Left renal cortex interstitium (tissue), 4 donors: ENCODE measurements at regions not wholly inside any gene's neighbourhood (a gene's known extent, or its start where the extent isn't known, plus 50 kb on each side); places are given as distances from the start of the nearest gene placed in this dataset.
A peak's percentile ranks its signal among the peaks of the same experiment; 100 is the strongest.
"Not testable (repeated sequence)": the region's sequence is repeated elsewhere in the genome, so short reads cannot be mapped to it uniquely, and the experiment has no call there.

Experiments used
- DNase-seq, 4 donors: peaks; one replicate each; pipeline ENCODE4 v3.0.0-alpha.2; 2013; ENCODE audit warnings: low read depth in 4 of 4, low spot score in 2 of 4, missing footprints in 1 of 4

DNA sequence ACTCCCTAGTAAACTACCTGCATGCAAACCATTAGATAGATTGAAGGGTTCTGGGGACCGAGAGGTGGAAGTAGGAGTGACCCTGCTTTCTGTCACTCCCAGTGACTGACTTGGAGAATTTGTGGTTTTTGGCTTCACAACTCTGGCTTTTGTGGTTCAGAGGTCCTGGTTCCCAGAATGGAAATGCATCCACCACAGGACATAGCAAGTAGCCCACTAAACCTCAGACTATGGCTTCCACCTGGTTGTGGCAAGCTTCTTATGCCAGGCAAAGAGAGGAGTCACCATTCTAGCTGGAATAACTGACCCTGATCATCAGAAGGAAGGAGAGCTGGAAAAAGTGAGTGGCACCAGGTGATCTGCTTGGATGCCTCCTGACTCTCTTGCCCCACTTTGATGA lies 162.4 kb upstream of the TMEM260 start:
- no peak for DNase-seq

DNA sequence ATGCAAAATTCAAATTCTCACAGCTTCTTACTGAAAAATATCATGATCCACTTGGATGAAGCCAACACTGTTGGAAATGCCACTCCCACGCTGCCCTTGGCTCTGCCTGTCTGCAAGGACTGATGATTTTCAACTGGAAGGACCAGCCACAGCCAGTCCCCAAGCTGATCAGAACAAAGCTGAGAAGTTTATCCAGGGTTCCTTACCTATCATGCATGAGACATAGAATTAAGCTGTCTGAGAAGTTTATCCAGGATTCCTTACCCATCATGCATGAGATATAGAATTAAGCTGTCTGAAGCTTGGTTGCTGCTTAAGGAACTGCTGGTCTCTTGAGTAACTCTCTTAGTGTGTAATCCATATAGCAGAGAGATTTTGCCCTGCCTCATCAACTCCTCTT lies 159.8 kb upstream of the TMEM260 start:
- DNase-seq: no peak

DNA sequence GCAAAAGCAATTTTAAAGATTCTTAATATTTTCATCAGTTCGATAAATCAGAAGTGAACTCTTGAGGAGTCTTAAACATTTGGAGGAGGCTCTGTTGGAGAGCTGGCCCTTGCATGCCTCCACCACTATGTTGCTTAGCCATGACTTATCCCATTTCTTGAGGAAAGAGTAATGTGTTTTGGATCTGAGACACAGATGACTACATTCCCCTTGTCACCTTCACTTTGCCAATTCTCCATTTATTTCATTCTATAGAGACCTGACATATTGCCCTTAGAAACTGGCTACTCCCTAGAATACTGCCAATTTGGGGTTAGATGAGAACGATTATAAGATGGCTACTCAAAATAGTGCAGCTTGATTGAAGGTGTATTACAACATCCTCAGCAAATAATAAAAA lies 157.4 kb upstream of the TMEM260 start:
- DNase-seq: no peak

DNA sequence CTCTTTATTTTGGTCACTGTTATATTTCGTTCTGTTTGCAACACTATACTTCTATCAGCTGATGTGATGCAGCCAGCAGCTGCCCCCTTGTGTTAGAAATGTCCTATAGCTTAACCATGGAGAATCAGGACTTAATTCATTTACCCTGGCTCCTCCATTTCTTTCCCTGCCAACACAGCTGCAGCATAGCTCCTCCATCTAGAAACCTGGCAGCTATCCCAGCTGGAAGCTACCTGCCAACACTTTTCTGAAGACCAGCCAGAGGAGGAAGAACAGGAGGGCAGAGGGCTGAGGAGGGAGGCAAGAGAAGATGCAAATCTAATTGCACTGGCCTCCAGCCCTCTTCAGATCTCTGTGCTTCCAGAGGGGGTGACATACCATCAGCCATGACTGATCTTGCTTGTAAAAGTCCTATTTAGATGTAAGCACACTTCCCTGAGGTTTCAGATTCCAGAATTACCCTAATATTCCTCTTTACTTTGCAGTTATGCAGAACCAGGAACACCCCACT lies 156.8 kb upstream of the TMEM260 start:
- peak in 3 of 4 donors; percentile 37 to 56 (median 55) for DNase-seq

DNA sequence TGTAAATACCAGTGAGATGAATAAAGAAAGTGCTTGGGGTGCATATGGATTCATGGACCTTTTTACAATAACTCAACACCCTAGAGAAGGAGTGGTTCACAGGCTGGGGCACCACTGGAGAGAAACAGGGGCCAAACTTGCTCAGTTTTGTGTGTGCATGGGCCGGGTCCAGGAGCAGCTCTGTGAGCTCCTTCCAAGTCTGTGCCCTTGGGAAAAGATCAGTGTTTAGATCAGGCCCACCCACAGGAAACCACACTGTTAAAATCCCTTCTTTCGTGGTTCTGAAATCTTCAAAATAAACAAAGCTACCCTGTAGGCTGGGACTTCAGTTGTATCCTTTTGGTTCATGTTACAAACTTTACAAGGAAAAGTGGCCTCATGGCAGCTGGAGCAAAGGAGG lies 156.1 kb upstream of the TMEM260 start:
- DNase-seq: no peak

DNA sequence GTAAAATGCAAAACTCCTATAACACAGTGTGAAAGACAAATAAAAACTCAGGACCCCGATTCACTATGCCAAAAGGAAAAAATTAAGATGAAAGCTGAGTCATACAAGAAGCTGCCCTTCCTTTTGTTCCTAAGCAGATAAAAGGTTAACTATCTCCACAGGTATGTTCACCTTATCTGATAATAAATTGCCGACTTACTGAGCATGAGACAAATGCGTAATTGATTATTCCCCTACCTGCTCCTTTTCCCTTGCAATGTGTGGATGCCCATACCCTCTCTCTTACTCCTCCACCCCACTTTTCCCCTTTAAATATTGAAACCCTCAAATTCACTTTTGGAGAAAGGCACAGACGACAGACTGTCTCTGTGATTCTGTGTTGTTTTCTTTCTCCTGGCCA lies 148.6 kb upstream of the TMEM260 start:
- no peak for DNase-seq

DNA sequence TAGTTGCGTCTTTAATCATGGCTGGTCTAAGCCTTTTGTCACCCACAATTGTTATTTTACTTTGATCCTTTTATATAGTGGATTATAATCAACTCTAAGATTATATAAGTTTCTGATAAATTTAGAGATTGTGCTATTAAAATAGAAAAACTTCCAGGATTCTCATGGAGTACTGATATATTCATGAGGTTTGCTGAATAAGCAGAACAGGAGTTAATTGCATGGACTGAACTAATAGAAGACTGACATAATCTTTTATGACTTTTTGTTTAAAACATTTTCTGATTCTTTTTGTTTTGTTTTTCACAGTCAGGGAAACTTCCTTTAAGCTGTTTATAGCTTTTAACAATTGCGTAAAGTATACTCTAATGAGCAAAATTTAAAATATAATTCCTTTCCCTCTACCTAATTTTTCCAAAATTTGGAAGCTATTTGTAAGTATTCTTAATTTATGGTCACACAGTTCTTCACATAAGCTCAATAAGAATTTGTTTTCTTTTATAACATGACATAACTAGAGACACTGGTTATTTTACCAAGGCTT lies 129.9 kb upstream of the TMEM260 start:
- DNase-seq: no peak

DNA sequence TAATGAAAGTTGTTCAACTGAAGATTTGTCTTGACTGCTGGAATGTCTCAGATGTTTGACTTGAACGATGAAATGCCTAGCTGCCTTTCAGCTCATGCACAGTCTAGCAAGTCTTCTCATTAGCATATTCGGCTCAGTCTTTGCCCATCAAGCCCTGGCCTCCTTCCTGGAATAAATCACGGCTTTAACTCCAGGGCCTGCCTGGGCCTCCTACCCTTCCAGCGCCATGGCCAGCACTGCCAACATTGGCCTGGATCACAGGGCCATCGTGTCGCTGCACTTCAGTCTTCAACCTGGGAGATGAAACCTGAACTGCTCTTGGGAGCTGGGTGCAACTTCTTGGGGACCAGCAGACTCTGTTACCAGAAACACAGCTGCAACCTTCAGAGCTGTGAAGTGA lies 126.7 kb upstream of the TMEM260 start:
- DNase-seq: no peak

DNA sequence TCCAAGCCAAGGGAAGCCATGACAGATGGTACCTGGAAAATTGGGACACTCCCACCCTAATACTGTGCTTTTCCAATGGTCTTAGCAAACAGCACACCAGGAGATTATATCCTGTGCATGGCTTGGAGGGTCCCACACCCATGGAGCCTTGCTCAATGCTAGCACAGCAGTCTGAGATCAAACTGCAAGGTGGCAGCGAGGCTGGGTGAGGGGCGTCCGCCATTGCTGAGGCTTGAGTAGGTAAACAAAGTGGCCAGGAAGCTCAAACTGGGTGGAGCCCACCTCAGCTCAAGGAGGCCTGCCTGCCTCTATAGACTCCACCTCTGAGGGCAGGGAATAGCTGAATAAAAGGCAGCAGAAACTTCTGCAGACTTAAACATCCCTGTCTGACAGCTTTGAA lies 124.9 kb upstream of the TMEM260 start:
- not testable (repeated sequence) for DNase-seq

DNA sequence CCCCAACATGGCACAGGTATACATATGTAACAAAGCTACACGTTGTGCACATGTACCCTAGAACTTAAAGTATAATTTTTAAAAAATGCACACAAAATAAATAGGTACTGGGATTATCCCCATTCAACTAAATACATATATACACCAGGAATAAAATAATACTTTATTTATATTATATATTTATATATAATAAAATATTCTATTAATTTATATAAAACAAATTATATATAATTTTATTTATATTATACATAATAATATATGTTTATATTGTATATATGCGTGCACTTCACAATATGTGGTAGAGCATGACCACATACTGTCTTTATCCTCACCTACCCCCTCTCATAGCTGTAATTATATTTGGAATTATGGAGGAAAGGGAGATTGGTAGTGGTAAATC lies 119.1 kb upstream of the TMEM260 start:
- DNase-seq: no peak

DNA sequence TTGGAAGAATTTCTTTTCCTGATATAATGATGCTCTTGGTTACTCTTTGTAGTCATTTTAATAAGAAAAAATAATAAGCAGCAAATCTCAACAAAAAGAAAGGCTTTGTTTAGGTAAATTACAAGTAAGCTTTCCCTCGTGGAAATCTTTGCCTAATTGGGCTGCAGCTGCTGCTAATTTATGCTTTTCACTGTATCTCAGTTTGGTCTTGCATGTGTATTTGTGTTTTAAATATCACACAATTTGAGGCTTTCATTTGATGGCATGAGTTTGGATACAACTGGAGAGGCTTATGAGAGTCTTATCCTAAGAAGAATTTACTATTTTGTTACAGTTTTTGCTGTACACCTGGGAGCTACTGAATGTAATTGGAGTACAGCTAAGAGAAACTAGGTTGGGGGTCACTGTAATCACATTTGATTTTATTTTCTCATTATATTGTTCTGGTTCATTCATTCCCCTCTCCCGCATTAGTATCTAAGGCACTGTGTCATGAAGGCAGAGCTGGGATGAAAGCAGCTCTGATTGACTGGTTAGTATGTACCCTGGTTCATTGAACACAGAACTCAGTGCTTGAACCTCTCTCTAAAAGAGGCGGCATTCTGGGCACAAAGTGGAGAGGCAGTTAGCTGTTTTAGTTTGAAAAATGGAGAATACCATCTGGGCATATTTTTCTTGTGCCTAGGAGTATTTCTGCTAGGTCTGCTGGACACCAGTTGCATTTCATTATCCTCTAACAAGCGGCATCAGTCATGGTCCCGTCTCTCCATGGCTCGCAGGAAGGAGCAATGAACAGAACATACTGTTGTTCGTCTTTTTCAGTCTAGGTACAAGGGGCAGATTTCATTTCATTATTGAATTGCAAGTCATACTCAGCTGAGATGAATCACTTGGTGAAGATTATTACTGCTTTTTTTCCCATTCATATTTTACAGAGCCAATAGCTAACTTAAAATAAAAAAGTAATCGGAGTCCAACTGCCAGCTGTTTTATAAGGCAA lies 118.0 kb upstream of the TMEM260 start:
- DNase-seq: no peak

DNA sequence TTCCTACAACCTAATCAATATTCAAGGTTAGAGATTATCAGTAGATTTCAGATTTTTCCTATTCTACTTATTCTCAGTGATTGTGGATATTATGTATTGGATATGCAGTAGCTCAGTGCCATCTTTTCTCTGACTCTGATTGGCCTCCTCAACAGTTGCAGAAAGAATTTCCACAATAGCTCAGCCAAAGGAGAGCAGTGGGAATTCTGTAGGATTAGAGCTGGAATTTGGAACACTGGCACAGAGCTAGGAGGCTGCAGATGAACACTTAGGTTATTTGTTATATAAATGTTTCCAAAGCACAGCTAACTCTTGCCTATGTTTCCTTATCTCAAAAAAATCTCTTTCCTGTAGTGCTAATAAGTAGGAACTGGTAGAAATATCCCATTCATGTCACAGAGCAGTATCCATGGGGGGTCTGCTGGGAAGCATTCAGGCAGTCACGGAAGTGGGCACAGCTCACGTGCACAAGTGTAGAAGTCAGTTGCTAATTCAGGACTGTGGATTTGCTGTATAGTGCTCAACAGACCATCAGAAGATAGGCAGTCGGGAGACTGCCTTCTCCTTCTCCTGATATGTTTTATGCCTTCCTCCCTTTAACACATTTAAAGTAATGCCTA lies 116.2 kb upstream of the TMEM260 start:
- DNase-seq: no peak

DNA sequence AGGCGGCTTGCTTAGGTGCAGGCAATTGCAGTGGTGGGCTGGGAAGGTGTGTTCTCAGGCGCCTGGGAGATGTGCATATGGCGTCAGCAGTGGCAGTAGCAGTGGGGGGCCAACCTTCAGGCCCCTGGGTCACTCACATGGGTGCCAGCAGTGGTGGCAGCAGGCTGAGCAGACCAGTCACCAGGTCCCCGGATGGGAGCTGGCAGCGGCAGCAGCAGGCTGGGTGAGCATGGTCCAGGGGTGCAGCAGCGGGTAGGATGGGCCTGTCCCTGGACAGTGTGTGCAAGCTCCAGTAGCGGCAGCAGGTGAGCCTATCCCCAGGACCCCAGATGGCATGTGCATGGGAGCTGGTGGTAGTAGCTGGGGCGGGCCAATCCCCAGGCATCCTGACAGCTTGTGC lies 108.5 kb upstream of the TMEM260 start:
- no peak for DNase-seq

DNA sequence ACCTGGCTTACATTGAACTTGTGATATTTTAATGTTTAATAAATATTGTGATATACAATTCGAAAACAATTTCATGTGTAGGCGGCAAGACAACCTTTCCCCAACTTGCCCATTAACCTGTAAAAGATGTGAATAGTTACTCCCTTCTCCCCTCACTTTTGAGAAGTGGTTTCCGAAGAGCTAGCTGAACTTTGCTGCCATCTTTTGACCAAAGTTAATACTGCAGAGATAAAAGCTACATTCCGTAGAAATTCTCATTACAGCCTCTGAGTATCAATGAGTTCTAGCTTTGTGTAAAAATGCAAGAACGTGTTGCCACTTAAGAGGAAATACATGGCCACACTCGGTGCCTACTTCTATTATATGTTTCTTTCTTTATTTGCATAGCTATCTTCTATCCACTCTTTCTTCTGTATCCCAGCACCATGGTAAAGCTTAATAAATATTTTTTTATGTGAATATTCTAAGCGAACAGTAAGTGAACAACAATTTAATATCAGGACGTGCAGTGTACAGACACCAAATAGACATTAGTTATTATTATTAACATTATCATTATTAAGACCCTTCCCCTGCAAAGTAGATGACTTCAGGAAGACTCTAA lies 105.1 kb upstream of the TMEM260 start:
- peak in 2 of 4 donors; percentile 34 to 48 for DNase-seq

DNA sequence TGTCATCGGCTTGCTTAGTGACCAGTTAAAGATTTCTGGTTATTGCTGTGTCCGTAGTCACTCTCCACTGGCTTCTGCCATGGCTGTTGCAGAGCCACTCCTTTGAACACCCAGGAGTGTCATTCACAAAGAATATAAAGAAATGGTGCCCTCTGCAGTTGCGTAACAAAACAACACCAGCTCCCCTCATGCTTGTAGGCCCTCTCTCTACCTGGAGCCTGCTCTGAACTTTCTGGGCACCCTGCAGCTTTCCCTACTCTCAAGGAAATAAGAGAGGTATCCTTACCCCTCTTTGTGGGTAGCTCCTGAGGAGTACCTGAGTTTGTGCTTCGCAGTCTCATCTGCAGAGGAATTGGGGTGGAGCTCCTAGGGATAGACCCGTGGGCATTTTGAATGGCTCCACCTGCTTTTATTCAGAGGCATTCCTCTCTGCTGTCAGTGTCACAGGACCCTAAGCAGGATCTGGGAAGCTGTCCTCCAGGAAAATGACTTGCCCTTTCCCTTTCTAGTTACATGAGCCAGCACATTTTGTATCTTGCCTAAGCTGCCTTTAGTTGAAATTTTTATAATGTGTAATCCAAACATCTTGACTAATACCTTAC lies 97.2 kb upstream of the TMEM260 start:
- DNase-seq: no peak

DNA sequence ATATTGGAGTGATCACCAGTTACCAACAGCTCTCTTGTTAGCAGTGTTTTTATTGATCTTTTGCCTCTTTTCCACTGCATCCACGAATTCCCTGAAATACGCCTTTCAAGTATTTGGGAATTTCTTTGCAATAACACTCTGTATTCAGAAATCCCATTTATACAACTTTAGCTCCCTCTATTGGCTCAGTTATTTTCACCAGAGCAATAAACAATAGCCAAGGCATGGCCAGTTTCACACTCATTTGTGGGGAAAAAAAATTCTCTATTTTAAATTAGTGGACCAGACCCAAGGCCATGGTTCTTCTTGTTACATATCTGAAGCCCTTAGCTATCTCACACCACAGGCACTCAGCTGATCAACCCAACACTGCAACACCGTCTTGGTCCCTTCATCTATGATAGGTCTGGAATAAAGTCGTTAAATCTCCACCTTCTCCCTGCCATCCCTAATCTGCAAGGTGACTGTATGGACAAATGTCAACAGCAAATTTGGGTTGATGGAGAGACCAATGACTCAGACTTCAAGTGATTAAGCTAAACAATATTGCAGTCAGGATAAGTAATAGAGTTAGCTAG lies 92.4 kb upstream of the TMEM260 start:
- peak in 1 of 4 donors; percentile 21 for DNase-seq

DNA sequence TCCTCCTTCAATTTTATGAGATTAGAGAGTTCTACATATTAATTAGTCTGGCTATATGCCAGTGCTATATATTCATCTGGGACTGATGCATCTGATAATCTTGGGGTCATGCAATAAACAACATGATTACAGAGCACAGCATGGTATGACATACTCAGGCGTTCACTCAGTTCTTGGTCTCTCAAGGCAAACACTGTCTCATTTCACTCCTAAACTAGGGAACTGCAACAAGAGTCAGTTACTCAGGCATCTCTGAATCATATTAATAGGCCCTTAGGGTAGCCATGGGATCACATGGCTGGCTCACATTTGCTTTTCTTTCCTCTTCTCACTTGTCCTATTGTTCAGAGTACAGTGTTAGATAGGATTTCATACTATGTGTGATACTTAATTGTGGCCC lies 91.8 kb upstream of the TMEM260 start:
- no peak for DNase-seq

DNA sequence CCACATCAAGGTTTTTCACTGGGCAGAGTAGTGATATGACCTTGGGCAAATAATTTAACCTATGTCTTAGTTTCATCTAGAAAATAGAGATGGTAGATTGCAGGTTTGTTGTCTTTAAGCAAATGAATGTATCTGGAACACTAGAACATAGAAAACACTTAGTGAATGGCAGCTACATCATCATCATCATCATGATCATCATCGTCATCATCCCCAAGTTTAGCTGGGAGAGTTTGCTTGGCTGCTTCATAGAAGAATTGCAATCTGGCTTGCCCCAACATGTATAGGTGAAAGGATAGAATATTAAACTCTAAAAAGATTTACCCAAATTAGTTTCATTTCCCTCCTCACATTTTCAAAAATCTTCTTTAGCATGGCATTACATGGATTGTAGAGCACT lies 91.3 kb upstream of the TMEM260 start:
- no peak for DNase-seq

DNA sequence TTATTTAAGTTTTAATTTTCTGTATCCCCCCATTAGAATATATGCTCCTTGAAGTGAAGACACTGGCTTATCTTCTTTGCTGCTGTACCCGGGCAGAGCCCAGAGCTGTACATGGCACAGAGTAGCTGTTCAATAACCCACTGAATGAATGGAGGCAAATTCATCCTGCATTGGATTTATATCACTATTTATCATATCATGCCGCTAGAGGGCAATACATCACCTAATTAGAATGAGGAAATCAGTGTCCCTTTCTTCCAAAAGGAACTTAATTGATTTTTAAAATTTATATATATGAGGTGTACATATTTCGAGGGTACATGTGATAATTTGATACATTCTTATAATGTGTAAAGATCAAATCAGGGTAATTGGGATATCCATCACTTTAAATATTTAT lies 89.2 kb upstream of the TMEM260 start:
- DNase-seq: no peak
